ENCODE measurements at regions not wholly inside any gene's neighbourhood (a gene's known extent, or its start where the extent isn't known, plus 50 kb on each side); places are given as distances from the start of the nearest gene placed in this dataset.

- no peak for TF ChIP-seq CTCF (IDR thresholded peaks at IDR 0.05)
- no peak for TF ChIP-seq POLR2A (IDR thresholded peaks at IDR 0.05)
Observed at GRCh38 chr5:14069021-14069420, 74.1 kb upstream of the TRIO start.

Measured in breast epithelium (tissue), 3 donors.